ENCODE measurements at regions not wholly inside any gene's neighbourhood (a gene's known extent, or its start where the extent isn't known, plus 50 kb on each side); places are given as distances from the start of the nearest gene placed in this dataset.

GRCh38 chr14:53628732-53629430, 327.7 kb downstream of the BMP4 start:
- H3K4me1 ChIP-seq (replicated peaks; ENCODE audit: insufficient read depth) = no peaks in the 10 kb centered on the region
- no peaks in the 10 kb centered on the region; the same call in 1 of the 2 replicates for H3K9me3 ChIP-seq (ENCODE audit: insufficient read depth, low read depth)
- no peaks in the 10 kb centered on the region for H3K79me2 ChIP-seq (ENCODE audit: low read depth)
- POLR2A ChIA-PET (ENCODE audit: unreplicated experiment) = no interaction called here
- no peak overlapping the region for H2AFZ ChIP-seq
- H3K4me3 ChIP-seq = no peak overlapping the region
- H3K9me2 ChIP-seq (ENCODE audit: insufficient read depth) = no peaks in the 10 kb centered on the region
- TF ChIP-seq EZH2 (IDR thresholded peaks at IDR 0.05; ENCODE audit: low read depth) (no peak), CTCF (conservative IDR thresholded peaks at IDR 0.05) (no peak)
- no peaks in the 10 kb centered on the region for H3K36me3 ChIP-seq (ENCODE audit: low read depth)
- no peaks in the 10 kb centered on the region for H3K27me3 ChIP-seq (ENCODE audit: insufficient read depth, low read depth)
- intact Hi-C loops (cut with micrococcal nuclease; ENCODE audit: unreplicated experiment) = no loop called here
- no peak overlapping the region for H3K4me2 ChIP-seq
- no peak for DNase-seq
- no peak overlapping the region for H3K27ac ChIP-seq
- BruUV-seq (replicated peaks) = no TSS peak
- H4K20me1 ChIP-seq (ENCODE audit: insufficient read depth) = no peaks in the 10 kb centered on the region
- H3F3A ChIP-seq (ENCODE audit: insufficient read depth, low read depth) = no peaks in the 10 kb centered on the region
- CTCF ChIA-PET = no interaction called here

- H3K36me3 ChIP-seq (ENCODE audit: low read depth) = no peaks in the 10 kb centered on the region
- H3K27ac ChIP-seq = no peak overlapping the region
- no peak overlapping the region for H3K4me2 ChIP-seq
- no TSS peak for BruUV-seq (replicated peaks)
- no peak for TF ChIP-seq EZH2 (IDR thresholded peaks at IDR 0.05; ENCODE audit: low read depth)
- no peak for TF ChIP-seq CTCF (conservative IDR thresholded peaks at IDR 0.05)
- H3K9me3 ChIP-seq (ENCODE audit: insufficient read depth, low read depth) = no peaks in the 10 kb centered on the region; the same call in 1 of the 2 replicates
- no peaks in the 10 kb centered on the region for H4K20me1 ChIP-seq (ENCODE audit: insufficient read depth)
- no peaks in the 10 kb centered on the region for H3K4me1 ChIP-seq (replicated peaks; ENCODE audit: insufficient read depth)
- no peak overlapping the region for H3K4me3 ChIP-seq
- no peaks in the 10 kb centered on the region for H3K9me2 ChIP-seq (ENCODE audit: insufficient read depth)
- DNase-seq = no peak
- H3F3A ChIP-seq (ENCODE audit: insufficient read depth, low read depth) = no peaks in the 10 kb centered on the region
- ChIA-PET POLR2A (ENCODE audit: unreplicated experiment) (no interaction called here), CTCF (no interaction called here)
- intact Hi-C loops (cut with micrococcal nuclease; ENCODE audit: unreplicated experiment) = no loop called here
- no peak overlapping the region for H2AFZ ChIP-seq
- no peaks in the 10 kb centered on the region for H3K27me3 ChIP-seq (ENCODE audit: insufficient read depth, low read depth)
- no peaks in the 10 kb centered on the region for H3K79me2 ChIP-seq (ENCODE audit: low read depth)
Observed at GRCh38 chr14:53628261-53628660, 328.4 kb downstream of the BMP4 start.

GRCh38 chr14:53626761-53627160, 329.9 kb downstream of the BMP4 start:
- no peak overlapping the region for H3K27ac ChIP-seq
- H3K27me3 ChIP-seq (ENCODE audit: insufficient read depth, low read depth) = no peaks in the 10 kb centered on the region
- no peak overlapping the region for H3K4me3 ChIP-seq
- H3K4me2 ChIP-seq = no peak overlapping the region
- no peaks in the 10 kb centered on the region for H4K20me1 ChIP-seq (ENCODE audit: insufficient read depth)
- POLR2A ChIA-PET (ENCODE audit: unreplicated experiment) = no interaction called here
- no peaks in the 10 kb centered on the region; the same call in 1 of the 2 replicates for H3K9me3 ChIP-seq (ENCODE audit: insufficient read depth, low read depth)
- no peak overlapping the region for H2AFZ ChIP-seq
- no peaks in the 10 kb centered on the region for H3K79me2 ChIP-seq (ENCODE audit: low read depth)
- CTCF ChIA-PET = no interaction called here
- no peaks in the 10 kb centered on the region for H3K9me2 ChIP-seq (ENCODE audit: insufficient read depth)
- no peak for DNase-seq
- H3F3A ChIP-seq (ENCODE audit: insufficient read depth, low read depth) = no peaks in the 10 kb centered on the region
- no TSS peak for BruUV-seq (replicated peaks)
- H3K4me1 ChIP-seq (replicated peaks; ENCODE audit: insufficient read depth) = no peaks in the 10 kb centered on the region
- H3K36me3 ChIP-seq (ENCODE audit: low read depth) = no peaks in the 10 kb centered on the region
- no peak for TF ChIP-seq EZH2 (IDR thresholded peaks at IDR 0.05; ENCODE audit: low read depth)
- no peak for TF ChIP-seq CTCF (conservative IDR thresholded peaks at IDR 0.05)
- intact Hi-C loops (cut with micrococcal nuclease; ENCODE audit: unreplicated experiment) = no loop called here
